GM18519 (cell line): ENCODE measurements at regions not wholly inside any gene's neighbourhood (a gene's known extent, or its start where the extent isn't known, plus 50 kb on each side); places are given as distances from the start of the nearest gene placed in this dataset.

Source experiments
- ATAC-seq: cut with Tn5 transposase; IDR thresholded peaks from one replicate; pipeline ENCODE4 v1.9.1; 2021; ENCODE audit warnings: mild to moderate bottlenecking, moderate library complexity; ENCODE audit not compliant: unreplicated experiment, low FRiP score

- no peak for ATAC-seq
Measured at GRCh38 chr14:87205811-87206210, 787.2 kb downstream of the GALC start.

GRCh38 chr14:87203346-87203745 is 789.6 kb downstream of the GALC start:
- no peak for ATAC-seq

- ATAC-seq = no peak
Measured at GRCh38 chr14:87199381-87199780, 793.6 kb downstream of the GALC start.

GRCh38 chr14:87196436-87196835 is 796.5 kb downstream of the GALC start:
- ATAC-seq = no peak

GRCh38 chr14:87187786-87188185 is 805.2 kb downstream of the GALC start:
- no peak for ATAC-seq

GRCh38 chr14:87186737-87187136 is 806.2 kb downstream of the GALC start:
- no peak for ATAC-seq

- ATAC-seq = no peak
Measured at GRCh38 chr14:87185961-87186560, 806.9 kb downstream of the GALC start.

- no peak for ATAC-seq
Measured at GRCh38 chr14:87184180-87184579, 808.8 kb downstream of the GALC start.

- ATAC-seq = no peak
Measured at GRCh38 chr14:87181288-87181687, 811.7 kb downstream of the GALC start.

- ATAC-seq = no peak
Measured at GRCh38 chr14:87179936-87180335, 813.0 kb downstream of the GALC start.

- no peak for ATAC-seq
Measured at GRCh38 chr14:87178277-87178676, 814.7 kb downstream of the GALC start.

GRCh38 chr14:87175175-87175574 is 817.8 kb downstream of the GALC start:
- ATAC-seq = no peak

GRCh38 chr14:87171141-87171540 is 821.8 kb downstream of the GALC start:
- no peak for ATAC-seq

- ATAC-seq = no peak
Measured at GRCh38 chr14:87170179-87170578, 822.8 kb downstream of the GALC start.

GRCh38 chr14:87169362-87169761 is 823.6 kb downstream of the GALC start:
- no peak for ATAC-seq

GRCh38 chr14:87161502-87161901 is 831.5 kb downstream of the GALC start:
- ATAC-seq = no peak

- ATAC-seq = no peak
Measured at GRCh38 chr14:87160989-87161388, 832.0 kb downstream of the GALC start.

- ATAC-seq = no peak
Measured at GRCh38 chr14:87158283-87158682, 834.7 kb downstream of the GALC start.

GRCh38 chr14:87156878-87157277 is 836.1 kb downstream of the GALC start:
- ATAC-seq = no peak

- ATAC-seq = no peak
Measured at GRCh38 chr14:87155856-87156488, 837.0 kb downstream of the GALC start.

- no peak for ATAC-seq
Measured at GRCh38 chr14:87153901-87154300, 839.1 kb downstream of the GALC start.

GRCh38 chr14:87153391-87153790 is 839.6 kb downstream of the GALC start:
- no peak for ATAC-seq

GRCh38 chr14:87152693-87153092 is 840.3 kb downstream of the GALC start:
- no peak for ATAC-seq
